IMR-90 (cell line): ENCODE measurements at regions not wholly inside any gene's neighbourhood (a gene's known extent, or its start where the extent isn't known, plus 50 kb on each side); places are given as distances from the start of the nearest gene placed in this dataset.

Source experiments
- ATAC-seq: fragments of 200-7000 bp; cut with Tn5 transposase; 2 replicates; pipeline ENCODE4 v1.9.1; 2020; ENCODE audit warnings: low read depth, mild to moderate bottlenecking, moderate library complexity
- BruUV-seq: library from RNA; stranded (reverse); fragments of 400-500 nt; replicated peaks from 2 replicates; lab custom pipeline; 2021; lab: Mats Ljungman, UMichigan
- CTCF ChIA-PET: fragments of 300-600 bp; formaldehyde crosslinking; extraction: SDS; loops from one replicate; lab custom pipeline; 2021; ENCODE audit warnings: antibody characterized with exemption; lab: Yijun Ruan, JAX
- POLR2A ChIA-PET: fragments of 300-600 bp; sonication (Branson Sonifier 250); formaldehyde crosslinking; loops from one replicate; lab custom pipeline; 2022; ENCODE audit warnings: antibody characterized with exemption; ENCODE audit not compliant: unreplicated experiment; lab: Charles Lee
- DNase-seq: peaks from one replicate; pipeline ENCODE4 v3.0.0; 2013
- H2AFZ ChIP-seq: replicated peaks from 2 replicates; pipeline ENCODE3; 2013; ENCODE audit warnings: low read length, mild to moderate bottlenecking; ENCODE audit not compliant: poor library complexity
- H2AK5ac ChIP-seq: 2 replicates; pipeline ENCODE4 v1.6.1; 2013; ENCODE audit warnings: low read depth, low read length, inconsistent platforms
- H2AK9ac ChIP-seq: replicated peaks from 2 replicates; pipeline ENCODE3; 2013; ENCODE audit warnings: mild to moderate bottlenecking, low read depth, low read length, moderate library complexity; ENCODE audit not compliant: poor library complexity
- H2BK120ac ChIP-seq: 2 replicates; pipeline ENCODE4 v1.6.1; 2013; ENCODE audit warnings: low read depth, low read length, inconsistent platforms
- H2BK15ac ChIP-seq: 3 replicates; pipeline ENCODE4 v1.6.1; 2013; ENCODE audit warnings: low read depth, low read length, inconsistent platforms
- H2BK20ac ChIP-seq: 2 replicates; pipeline ENCODE4 v1.6.1; 2013; ENCODE audit warnings: low read depth, mild to moderate bottlenecking, inconsistent platforms, low read length, moderate library complexity
- H2BK5ac ChIP-seq: 2 replicates; pipeline ENCODE4 v1.6.1; 2013; ENCODE audit warnings: mild to moderate bottlenecking, low read depth, low read length, inconsistent platforms; ENCODE audit not compliant: poor library complexity, severe bottlenecking
- H3K14ac ChIP-seq: replicated peaks from 2 replicates; pipeline ENCODE4 v1.6.1; 2013; ENCODE audit warnings: low read depth, low read length, inconsistent platforms
- H3K18ac ChIP-seq: 2 replicates; pipeline ENCODE4 v1.6.1; 2013; ENCODE audit warnings: low read depth, low read length, control low read depth
- H3K23ac ChIP-seq: 2 replicates; pipeline ENCODE4 v1.6.1; 2013; ENCODE audit warnings: low read depth, low read length, inconsistent platforms
- H3K27ac ChIP-seq: 2 replicates; pipeline ENCODE4 v1.5.1; 2013; ENCODE audit warnings: mild to moderate bottlenecking, control low read depth, low read length; ENCODE audit not compliant: insufficient read depth
- H3K27me3 ChIP-seq: 2 replicates; pipeline ENCODE4 v1.6.1; 2013; ENCODE audit warnings: low read length; ENCODE audit not compliant: control insufficient read depth, insufficient read depth
- H3K36me3 ChIP-seq: 2 replicates; pipeline ENCODE4 v1.6.1; 2013; ENCODE audit warnings: low read length, mixed read lengths; ENCODE audit not compliant: control insufficient read depth, insufficient read depth
- H3K4ac ChIP-seq: 2 replicates; pipeline ENCODE4 v1.6.1; 2013; ENCODE audit warnings: low read depth, low read length, inconsistent platforms
- H3K4me1 ChIP-seq: 2 replicates; pipeline ENCODE4 v1.6.1; 2013; ENCODE audit warnings: low read length, mixed read lengths; ENCODE audit not compliant: control insufficient read depth, insufficient read depth
- H3K4me2 ChIP-seq: 2 replicates; pipeline ENCODE4 v1.6.1; 2013; ENCODE audit warnings: low read depth, mild to moderate bottlenecking, control low read depth, low read length, moderate library complexity
- H3K4me3 ChIP-seq: 2 replicates; pipeline ENCODE4 v1.5.1; 2013; ENCODE audit warnings: low read depth, mild to moderate bottlenecking, control low read depth, low read length, moderate library complexity; ENCODE audit not compliant: insufficient read depth
- H3K56ac ChIP-seq: 2 replicates; pipeline ENCODE4 v1.6.1; 2013; ENCODE audit warnings: low read length, inconsistent platforms; ENCODE audit not compliant: insufficient read depth; ENCODE audit errors: extremely low read depth
- H3K79me1 ChIP-seq, 2 experiments: 2 replicates each; pipeline ENCODE4 v1.6.1; 2013; ENCODE audit warnings: low read length in 2 of 2, inconsistent platforms in 1 of 2, low read depth in 1 of 2
- H3K9ac ChIP-seq: 2 replicates; pipeline ENCODE4 v1.6.1; 2013; ENCODE audit warnings: low read depth, low read length, control low read depth
- H3K9me1 ChIP-seq: 2 replicates; pipeline ENCODE4 v1.6.1; 2013; ENCODE audit warnings: low read length, inconsistent platforms; ENCODE audit not compliant: insufficient read depth
- H3K9me3 ChIP-seq: 2 replicates; pipeline ENCODE4 v1.6.1; 2013; ENCODE audit warnings: low read length; ENCODE audit not compliant: control insufficient read depth, insufficient read depth
- H4K20me1 ChIP-seq: 2 replicates; pipeline ENCODE4 v1.6.1; 2013; ENCODE audit warnings: low read length, inconsistent platforms; ENCODE audit not compliant: insufficient read depth
- H4K5ac ChIP-seq: 2 replicates; pipeline ENCODE4 v1.6.1; 2013; ENCODE audit warnings: mild to moderate bottlenecking, low read depth, low read length, control low read depth
- H4K8ac ChIP-seq, 2 experiments: 2 replicates each; pipeline ENCODE4 v1.6.1; 2013; ENCODE audit warnings: low read depth in 2 of 2, low read length in 2 of 2, control low read depth in 1 of 2, inconsistent platforms in 1 of 2
- H4K91ac ChIP-seq: 2 replicates; pipeline ENCODE4 v1.6.1; 2013; ENCODE audit warnings: low read depth, low read length, inconsistent platforms; ENCODE audit not compliant: insufficient read depth
- BHLHE40 ChIP-seq: fragments of 150-350 bp; IDR thresholded peaks from 2 replicates; pipeline ENCODE4 v1.6.1; 2016; ENCODE audit warnings: mild to moderate bottlenecking, low read depth, low read length
- CEBPB ChIP-seq: IDR thresholded peaks from 2 replicates; pipeline ENCODE4 v1.6.1; 2012; ENCODE audit warnings: low read depth, low read length, improper control_type of control experiment
- FOS ChIP-seq: fragments of 150-350 bp; IDR thresholded peaks from 2 replicates; pipeline ENCODE4 v1.6.1; 2016; ENCODE audit warnings: low read depth, low read length
- MAZ ChIP-seq: IDR thresholded peaks from 2 replicates; pipeline ENCODE4 v1.6.1; 2012; ENCODE audit warnings: low read depth, mild to moderate bottlenecking, low read length, improper control_type of control experiment, moderate library complexity, borderline replicate concordance
- MXI1 ChIP-seq: IDR thresholded peaks from 2 replicates; pipeline ENCODE4 v1.6.1; 2012; ENCODE audit warnings: low read depth, mild to moderate bottlenecking, low read length, moderate library complexity, borderline replicate concordance
- NFE2L2 ChIP-seq: fragments of 150-350 bp; IDR thresholded peaks from 2 replicates; pipeline ENCODE4 v1.6.1; 2016; ENCODE audit warnings: low read depth, mild to moderate bottlenecking, low read length
- RFX5 ChIP-seq: IDR thresholded peaks from 2 replicates; pipeline ENCODE4 v1.8.0; 2012; ENCODE audit warnings: low read depth, mild to moderate bottlenecking, low read length, moderate library complexity
- SMC3 ChIP-seq: fragments of 150-350 bp; IDR thresholded peaks from 2 replicates; pipeline ENCODE4 v1.6.1; 2016; ENCODE audit warnings: low read depth, mild to moderate bottlenecking, antibody characterized with exemption, low read length, moderate library complexity
- WGBS, 2 experiments: methylation state at CpG; one replicate each; pipeline versions ENCODE4 v1.1.5 to v1.1.7; 2013; ENCODE audit warnings: missing lambda C conversion rate in 2 of 2; ENCODE audit not compliant: insufficient read length in 1 of 2; ENCODE audit errors: extremely low coverage in 2 of 2; 5-methylcytosine and 5-hydroxymethylcytosine counted together
- dilution Hi-C: fragments of 300-500 bp; cut with HindIII; formaldehyde crosslinking; loops from one replicate; pipeline ENCODE4 v1.14.3; 2018; ENCODE audit warnings: low sequenced_read_pairs; ENCODE audit not compliant: unreplicated experiment
- in situ Hi-C: fragments of 300-500 bp; cut with MboI; formaldehyde crosslinking; loops from 3 replicates; pipeline ENCODE4 v1.14.3; 2019; ENCODE audit warnings: low sequenced_read_pairs, inconsistent platforms, mixed read lengths
- intact Hi-C: fragments of 100-400 bp; cut with micrococcal nuclease; formaldehyde crosslinking; loops from 2 replicates; pipeline ENCODE4 v1.10.0; 2022

GRCh38 chr13:59531571-59532091 is 632.1 kb downstream of the DIAPH3 start:
- DNase-seq (peak; percentile 89), ATAC-seq (peak; percentile 84)
- H3K79me1 ChIP-seq = no peaks in the 10 kb centered on the region
- no peak overlapping the region for H3K4me3 ChIP-seq
- H3K9me3 ChIP-seq = no peaks in the 10 kb centered on the region
- POLR2A ChIA-PET = no interaction called here
- in situ Hi-C loops (no loop called here), intact Hi-C loops (no loop called here), dilution Hi-C loops (no loop called here)
- H3K23ac ChIP-seq = no peak overlapping the region
- H2BK20ac ChIP-seq = peak overlapping the region; percentile 38; the same call in 1 of the 2 replicates
- H2AK5ac ChIP-seq = peak overlapping the region; percentile 40; the same call in 1 of the 2 replicates
- CTCF ChIA-PET = no interaction called here
- H3K27me3 ChIP-seq = peaks cover 4% of the 10 kb centered on the region
- peak overlapping the region; percentile 25 for H2AK9ac ChIP-seq
- BruUV-seq = no TSS peak
- H4K8ac ChIP-seq = peak overlapping the region in 1 of 2 experiments; percentile 55; a peak in 1 of 4 replicates
- no peak overlapping the region for H4K5ac ChIP-seq
- WGBS, 2 experiments = 11% methylated on average over 2 of the region's 9 CpGs; no CpG with 5 or more reads in 1 of the 2 experiments
- peak overlapping the region; percentile 70; the same call in 1 of the 3 replicates for H2BK15ac ChIP-seq
- peak overlapping the region; percentile 48; the same call in 1 of the 2 replicates for H3K18ac ChIP-seq
- H2BK5ac ChIP-seq = peak overlapping the region; percentile 37
- H4K20me1 ChIP-seq = no peaks in the 10 kb centered on the region
- peak overlapping the region; percentile 40; the same call in 1 of the 2 replicates for H3K4ac ChIP-seq
- peak overlapping the region; percentile 35 for H2AFZ ChIP-seq
- H3K9me1 ChIP-seq = peaks cover 3% of the 10 kb centered on the region; the same call in 1 of the 2 replicates
- no peaks in the 10 kb centered on the region for H3K36me3 ChIP-seq
- no peak overlapping the region for H3K56ac ChIP-seq
- peak overlapping the region; percentile 17; the same call in 1 of the 2 replicates for H3K14ac ChIP-seq
- TF ChIP-seq BHLHE40 = no peak
- TF ChIP-seq RFX5 = no peak
- TF ChIP-seq MXI1 = no peak
- no peak for TF ChIP-seq MAZ
- peak; percentile 30; the same call in 1 of the 2 replicates for TF ChIP-seq CEBPB
- no peak for TF ChIP-seq FOS
- no peak for TF ChIP-seq NFE2L2
- no peak for TF ChIP-seq SMC3
- H3K9ac ChIP-seq = 0 out of 2 replicates have a peak overlapping the region, but pooled peaks have one; percentile 12
- H3K4me1 ChIP-seq = peaks cover 3% of the 10 kb centered on the region
- peak overlapping the region; percentile 32; the same call in 1 of the 2 replicates for H3K27ac ChIP-seq
- peak overlapping the region; percentile 28 for H2BK120ac ChIP-seq
- peak overlapping the region; percentile 65; the same call in 1 of the 2 replicates for H3K4me2 ChIP-seq
- H4K91ac ChIP-seq = 0 out of 2 replicates have a peak overlapping the region, but pooled peaks have one; percentile 9
